LNCAP (cell line): ENCODE measurements at regions not wholly inside any gene's neighbourhood (a gene's known extent, or its start where the extent isn't known, plus 50 kb on each side); places are given as distances from the start of the nearest gene placed in this dataset.

Experiments
- TF ChIP-seq, protein P1 (sequence below): fragments of 450-650 bp; IDR thresholded peaks from 2 replicates; pipeline ENCODE4 v1.5.1; 2017; ENCODE audit warnings: mild to moderate bottlenecking

DNA sequence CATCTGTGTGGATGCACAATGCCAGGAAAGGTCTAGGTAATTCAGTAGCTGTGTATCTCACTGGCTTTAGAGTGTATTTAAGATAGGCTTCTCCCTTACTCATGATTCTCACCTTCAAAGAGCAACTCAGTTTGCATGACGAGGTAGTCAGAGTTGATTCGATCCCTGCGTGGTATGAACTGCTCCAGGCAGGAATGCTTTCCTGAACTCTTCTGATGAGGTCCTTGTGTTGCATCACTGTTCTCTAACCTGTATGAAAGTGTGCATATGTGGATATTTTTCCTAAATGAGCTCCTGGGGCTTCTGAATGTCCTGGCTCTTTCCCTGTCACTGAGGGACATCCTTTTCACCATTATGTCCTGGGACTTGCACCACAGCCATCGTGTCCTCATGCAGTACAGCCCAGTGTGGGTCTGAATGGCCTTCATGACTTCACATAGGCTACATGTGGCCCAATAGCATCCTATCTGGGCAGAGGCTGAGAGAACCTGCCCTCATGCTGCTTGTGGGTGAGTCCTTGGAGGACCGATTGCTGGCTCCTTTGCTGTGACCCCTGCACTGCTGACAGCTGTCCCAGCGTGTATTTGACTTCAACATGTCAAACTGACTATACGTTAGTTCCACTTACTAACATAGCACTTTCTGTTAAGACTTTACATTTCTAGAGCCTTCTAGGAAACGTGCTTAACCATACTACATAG is 65.3 kb upstream of the WDR1 start:
- TF ChIP-seq, protein P1, sequence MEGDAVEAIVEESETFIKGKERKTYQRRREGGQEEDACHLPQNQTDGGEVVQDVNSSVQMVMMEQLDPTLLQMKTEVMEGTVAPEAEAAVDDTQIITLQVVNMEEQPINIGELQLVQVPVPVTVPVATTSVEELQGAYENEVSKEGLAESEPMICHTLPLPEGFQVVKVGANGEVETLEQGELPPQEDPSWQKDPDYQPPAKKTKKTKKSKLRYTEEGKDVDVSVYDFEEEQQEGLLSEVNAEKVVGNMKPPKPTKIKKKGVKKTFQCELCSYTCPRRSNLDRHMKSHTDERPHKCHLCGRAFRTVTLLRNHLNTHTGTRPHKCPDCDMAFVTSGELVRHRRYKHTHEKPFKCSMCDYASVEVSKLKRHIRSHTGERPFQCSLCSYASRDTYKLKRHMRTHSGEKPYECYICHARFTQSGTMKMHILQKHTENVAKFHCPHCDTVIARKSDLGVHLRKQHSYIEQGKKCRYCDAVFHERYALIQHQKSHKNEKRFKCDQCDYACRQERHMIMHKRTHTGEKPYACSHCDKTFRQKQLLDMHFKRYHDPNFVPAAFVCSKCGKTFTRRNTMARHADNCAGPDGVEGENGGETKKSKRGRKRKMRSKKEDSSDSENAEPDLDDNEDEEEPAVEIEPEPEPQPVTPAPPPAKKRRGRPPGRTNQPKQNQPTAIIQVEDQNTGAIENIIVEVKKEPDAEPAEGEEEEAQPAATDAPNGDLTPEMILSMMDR: no peak

- TF ChIP-seq, protein P1: no peak
These were observed 64.5 kb upstream of the WDR1 start for GRCh38 chr4:10180927-10181744.

- TF ChIP-seq, protein P1: no peak
These were observed 64.0 kb upstream of the WDR1 start for GRCh38 chr4:10180603-10180926.

DNA sequence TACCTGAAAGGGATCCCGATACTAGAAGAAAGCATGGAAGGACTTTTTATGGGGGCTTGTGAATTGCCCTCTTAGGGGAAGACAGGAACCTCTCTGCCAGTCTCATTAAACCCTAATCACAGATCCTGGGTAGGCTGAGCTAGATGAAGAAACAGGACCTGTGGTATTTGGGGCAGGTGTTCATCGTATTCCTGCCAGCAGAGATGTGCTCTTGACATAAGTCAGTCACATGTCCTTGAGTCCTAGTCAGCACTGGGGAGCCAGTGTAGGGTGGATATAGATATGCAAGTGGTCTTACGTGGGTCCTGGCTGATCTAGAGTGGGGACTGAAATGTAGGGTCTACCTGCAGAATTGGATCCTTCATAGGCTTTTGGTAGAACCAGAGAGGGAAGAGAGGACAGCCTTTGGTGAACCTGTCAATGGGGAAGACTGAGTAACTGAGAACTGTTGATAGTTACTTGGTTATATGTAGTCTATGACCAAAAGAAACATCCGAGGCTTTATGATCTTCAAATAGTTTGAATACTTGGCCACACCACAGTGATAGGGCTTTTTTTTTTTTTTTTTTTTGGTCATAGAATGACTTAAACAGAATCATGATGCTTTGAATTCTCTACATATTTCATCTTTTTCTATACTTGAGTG is 63.5 kb upstream of the WDR1 start:
- TF ChIP-seq, protein P1: no peak

DNA sequence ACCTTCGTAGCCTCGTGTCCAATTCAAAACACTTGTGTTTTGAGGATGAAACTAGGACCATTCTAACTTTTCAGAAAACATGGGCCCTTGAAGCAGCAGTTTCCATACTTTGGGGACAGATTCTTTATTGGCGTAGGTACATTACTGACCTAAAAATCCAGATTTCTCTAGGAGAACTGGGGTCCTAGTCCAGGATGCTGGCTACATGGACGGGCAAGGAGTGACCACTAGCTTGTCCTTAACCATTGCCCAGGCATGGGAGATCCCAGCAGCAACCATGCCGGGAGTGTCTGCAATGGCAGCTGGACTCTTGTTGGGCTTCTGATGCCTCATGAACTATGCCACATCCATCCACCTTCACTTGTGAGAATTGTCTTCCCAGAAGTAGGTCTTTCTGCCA is 62.2 kb upstream of the WDR1 start:
- TF ChIP-seq, protein P1: no peak

DNA sequence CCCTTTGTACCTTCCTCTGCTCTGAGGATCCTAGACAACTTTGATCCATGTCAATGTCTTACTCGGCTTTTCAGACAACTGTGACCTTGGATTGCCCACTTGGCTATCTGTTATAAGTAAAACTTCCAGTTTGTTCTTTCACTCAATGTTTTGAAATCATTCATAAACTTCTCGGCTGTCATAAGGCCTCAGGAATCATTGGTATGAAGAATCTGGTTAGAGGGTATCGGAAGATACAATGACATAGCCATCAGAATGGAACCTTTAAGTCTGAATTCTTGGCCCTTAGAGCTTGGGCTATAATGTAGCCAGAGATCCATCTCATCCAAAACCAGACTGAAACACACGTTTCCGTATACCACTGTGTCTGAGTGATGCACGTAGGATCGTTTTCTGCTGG is 59.0 kb upstream of the WDR1 start:
- TF ChIP-seq, protein P1: no peak

- TF ChIP-seq, protein P1: no peak
These were observed 57.5 kb upstream of the WDR1 start for GRCh38 chr4:10173754-10174749.
